ENCODE measurements at regions not wholly inside any gene's neighbourhood (a gene's known extent, or its start where the extent isn't known, plus 50 kb on each side); places are given as distances from the start of the nearest gene placed in this dataset.

DNA sequence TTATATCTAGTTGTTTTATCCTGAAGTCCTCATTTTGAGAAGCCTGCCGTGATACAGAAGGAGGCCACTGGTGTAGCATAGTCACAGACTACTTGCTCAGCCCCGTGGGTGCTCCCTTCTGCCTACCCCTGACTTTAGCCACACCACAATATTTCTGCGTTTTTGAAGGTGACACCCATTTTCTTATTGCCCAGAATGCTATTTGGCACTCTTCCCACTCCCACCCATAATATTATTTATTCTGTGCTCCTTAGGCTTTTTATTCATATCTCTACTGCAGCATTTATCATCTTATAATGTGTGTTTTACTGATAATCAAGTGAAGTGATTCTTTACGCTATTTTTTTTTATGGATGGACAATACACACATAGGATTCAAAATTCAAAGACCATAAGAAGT lies 107.3 kb downstream of the OR2B2 start:
- TF ChIP-seq, protein P1, sequence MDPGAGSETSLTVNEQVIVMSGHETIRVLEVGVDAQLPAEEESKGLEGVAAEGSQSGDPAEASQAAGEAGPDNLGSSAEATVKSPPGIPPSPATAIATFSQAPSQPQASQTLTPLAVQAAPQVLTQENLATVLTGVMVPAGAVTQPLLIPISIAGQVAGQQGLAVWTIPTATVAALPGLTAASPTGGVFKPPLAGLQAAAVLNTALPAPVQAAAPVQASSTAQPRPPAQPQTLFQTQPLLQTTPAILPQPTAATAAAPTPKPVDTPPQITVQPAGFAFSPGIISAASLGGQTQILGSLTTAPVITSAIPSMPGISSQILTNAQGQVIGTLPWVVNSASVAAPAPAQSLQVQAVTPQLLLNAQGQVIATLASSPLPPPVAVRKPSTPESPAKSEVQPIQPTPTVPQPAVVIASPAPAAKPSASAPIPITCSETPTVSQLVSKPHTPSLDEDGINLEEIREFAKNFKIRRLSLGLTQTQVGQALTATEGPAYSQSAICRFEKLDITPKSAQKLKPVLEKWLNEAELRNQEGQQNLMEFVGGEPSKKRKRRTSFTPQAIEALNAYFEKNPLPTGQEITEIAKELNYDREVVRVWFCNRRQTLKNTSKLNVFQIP (CRISPR knock-in tag; IDR thresholded peaks at IDR 0.05; ENCODE audit: borderline replicate concordance, low read depth): no peak
- TF ChIP-seq ZNF70 (CRISPR knock-in tag; IDR thresholded peaks at IDR 0.05): no peak
- TF ChIP-seq OSR1 (CRISPR knock-in tag; IDR thresholded peaks at IDR 0.05): no peak
